NCI-H226 (cell line): ENCODE measurements at regions not wholly inside any gene's neighbourhood (a gene's known extent, or its start where the extent isn't known, plus 50 kb on each side); places are given as distances from the start of the nearest gene placed in this dataset.
A peak's percentile ranks its signal among the peaks of the same experiment; 100 is the strongest.

Experiments
- DNase-seq: peaks from one replicate; pipeline ENCODE4 v3.0.0-alpha.2; 2015

GRCh38 chr16:54506741-54507500 is 220.3 kb upstream of the IRX3 start:
- no peak for DNase-seq

- DNase-seq = no peak
These were observed 219.6 kb upstream of the IRX3 start for GRCh38 chr16:54506214-54506580.

GRCh38 chr16:54505549-54506213 is 219.1 kb upstream of the IRX3 start:
- no peak for DNase-seq

GRCh38 chr16:54504372-54504771 is 217.8 kb upstream of the IRX3 start:
- no peak for DNase-seq

- DNase-seq = no peak
These were observed 217.3 kb upstream of the IRX3 start for GRCh38 chr16:54503856-54504219.

- DNase-seq = no peak
These were observed 216.6 kb upstream of the IRX3 start for GRCh38 chr16:54503011-54503855.

GRCh38 chr16:54501797-54502196 is 215.2 kb upstream of the IRX3 start:
- DNase-seq = no peak

GRCh38 chr16:54493594-54493993 is 207.0 kb upstream of the IRX3 start:
- no peak for DNase-seq

- DNase-seq = peak; percentile 1
These were observed 206.5 kb upstream of the IRX3 start for GRCh38 chr16:54493061-54493460.

GRCh38 chr16:54490112-54490488 is 203.5 kb upstream of the IRX3 start:
- DNase-seq = no peak

- DNase-seq = no peak
These were observed 202.9 kb upstream of the IRX3 start for GRCh38 chr16:54489225-54490111.

GRCh38 chr16:54488729-54489128 is 202.1 kb upstream of the IRX3 start:
- no peak for DNase-seq

- no peak for DNase-seq
These were observed 201.3 kb upstream of the IRX3 start for GRCh38 chr16:54487933-54488332.

GRCh38 chr16:54484700-54485099 is 198.1 kb upstream of the IRX3 start:
- no peak for DNase-seq

- DNase-seq = no peak
These were observed 196.4 kb upstream of the IRX3 start for GRCh38 chr16:54482892-54483574.

GRCh38 chr16:54480429-54480828 is 193.8 kb upstream of the IRX3 start:
- DNase-seq = no peak

GRCh38 chr16:54479546-54479945 is 193.0 kb upstream of the IRX3 start:
- DNase-seq = no peak

GRCh38 chr16:54477714-54478113 is 191.1 kb upstream of the IRX3 start:
- DNase-seq = no peak

GRCh38 chr16:54475019-54475601 is 188.5 kb upstream of the IRX3 start:
- DNase-seq = no peak

GRCh38 chr16:54473226-54473993 is 186.8 kb upstream of the IRX3 start:
- DNase-seq = no peak

- DNase-seq = no peak
These were observed 180.8 kb upstream of the IRX3 start for GRCh38 chr16:54467398-54467797.
